A204.1 (cell line): ENCODE measurements at regions not wholly inside any gene's neighbourhood (a gene's known extent, or its start where the extent isn't known, plus 50 kb on each side); places are given as distances from the start of the nearest gene placed in this dataset.
A peak's percentile ranks its signal among the peaks of the same experiment; 100 is the strongest.
"Not testable (repeated sequence)": the region's sequence is repeated elsewhere in the genome, so short reads cannot be mapped to it uniquely, and the experiment has no call there.

Experiments used
- FAIRE-seq: peaks from 2 replicates; lab custom pipeline; 2012; peaks lifted over from hg19 to GRCh38; lab: Jason Lieb, UNC

DNA sequence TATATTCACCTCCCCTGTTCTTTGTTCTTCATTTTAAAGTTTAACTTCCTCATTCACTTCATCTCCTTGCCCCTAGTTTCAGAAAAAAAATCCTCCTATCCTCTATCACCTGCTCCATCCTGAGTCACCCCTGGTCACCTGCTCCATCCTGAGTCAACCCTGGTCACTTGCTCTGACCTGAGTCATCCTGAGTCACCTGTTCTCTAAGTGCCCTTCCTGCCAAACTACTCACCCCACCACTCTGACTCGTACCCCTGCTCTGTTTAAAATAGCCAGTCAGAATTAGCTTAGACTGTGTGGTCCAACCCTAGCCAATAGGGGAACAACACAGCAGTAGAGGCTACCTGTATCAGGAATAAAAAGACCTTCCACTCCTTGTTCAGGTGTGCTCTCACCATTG is 716.9 kb downstream of the ZBBX start:
- FAIRE-seq, result no peak

DNA sequence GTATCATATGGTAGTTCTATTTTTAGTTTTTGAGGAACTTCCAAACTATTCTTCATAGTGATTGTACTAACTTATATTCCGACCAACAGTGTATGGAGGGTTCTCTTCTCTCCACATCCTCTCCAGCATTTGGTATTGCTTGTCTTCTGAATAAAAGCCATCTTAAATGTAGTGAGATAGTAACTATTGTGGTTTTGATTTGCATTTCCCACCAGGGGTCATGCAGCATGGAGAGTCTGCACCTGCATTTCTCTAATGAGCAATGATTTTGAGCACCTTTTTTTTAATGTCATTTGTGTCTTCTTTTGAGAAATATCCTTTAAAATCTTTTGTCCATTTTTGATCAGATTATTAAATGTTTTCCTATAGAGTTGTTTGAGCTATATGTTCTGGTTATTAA is 718.5 kb downstream of the ZBBX start:
- FAIRE-seq, result no peak

DNA sequence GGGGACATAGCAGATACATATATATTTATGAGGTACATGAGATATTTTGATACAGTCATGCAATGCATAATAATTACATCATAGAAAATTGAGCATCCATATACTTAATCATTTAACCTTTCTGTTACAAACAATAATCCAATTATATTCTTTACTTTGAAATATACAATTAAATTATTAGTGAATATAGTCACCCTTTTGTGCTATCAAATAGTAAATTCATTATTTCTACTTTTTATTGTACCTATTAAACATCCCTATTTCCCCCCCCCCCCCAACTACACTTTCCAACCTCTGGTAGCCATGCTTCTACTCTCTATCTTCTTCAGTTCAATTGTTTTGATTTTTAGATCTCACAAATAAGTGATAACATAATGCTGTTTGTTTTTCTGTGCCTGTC is 719.1 kb downstream of the ZBBX start:
- no peak for FAIRE-seq

DNA sequence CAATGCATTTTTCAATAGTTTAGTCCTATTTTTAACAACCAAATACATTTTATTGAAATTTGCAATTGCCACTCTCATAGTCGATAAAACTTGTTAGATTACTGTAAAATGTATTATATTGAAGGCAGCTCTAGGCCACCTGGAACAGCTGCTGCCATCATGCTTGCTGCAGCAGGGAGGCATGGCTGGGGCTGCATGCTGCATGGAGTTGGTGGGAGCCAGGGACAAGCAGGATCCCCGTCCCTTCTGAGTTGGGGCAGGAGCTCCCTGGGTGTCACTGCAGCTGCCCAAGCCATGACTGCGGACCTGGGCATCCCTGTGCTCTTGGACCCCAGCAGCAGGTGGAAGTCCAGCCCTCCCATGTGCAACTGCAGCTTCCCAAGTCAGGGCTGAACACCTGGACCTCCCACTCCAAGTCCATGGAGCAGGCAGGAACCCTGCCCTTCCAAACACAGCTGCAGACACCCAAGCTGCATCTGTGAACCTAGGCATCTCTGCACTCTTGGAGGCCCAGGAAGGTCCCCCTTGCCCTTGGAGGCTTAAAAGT is 742.0 kb downstream of the ZBBX start:
- FAIRE-seq, result no peak

DNA sequence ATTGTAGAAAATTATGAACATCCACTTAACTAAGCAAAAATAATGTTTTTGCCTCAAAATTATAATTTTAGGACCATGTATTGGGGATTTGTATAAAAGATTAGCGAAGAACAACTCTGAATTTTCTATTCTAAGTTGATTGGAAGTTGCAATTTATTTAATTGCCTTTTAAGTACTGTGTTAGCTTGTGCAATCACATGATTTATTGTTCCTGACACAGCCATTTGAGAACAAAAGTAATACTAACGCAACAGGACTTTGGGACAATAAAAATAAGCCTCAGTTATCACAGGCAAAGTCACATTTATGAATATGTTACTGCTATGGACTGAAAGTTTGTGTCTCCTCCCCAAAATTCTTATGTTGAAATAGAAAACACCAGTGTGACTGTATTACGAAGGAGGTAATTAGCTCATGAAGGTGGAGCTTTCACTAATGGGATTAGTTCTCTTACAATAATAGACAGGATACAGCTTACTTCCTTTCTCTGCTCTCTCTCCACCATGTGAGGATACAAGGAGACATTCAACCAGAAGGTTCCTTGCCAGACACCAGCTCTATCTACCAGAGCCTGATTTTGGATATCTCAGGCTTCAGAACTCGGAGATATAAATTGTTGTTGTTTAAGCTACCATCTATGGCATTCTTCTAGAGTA is 745.9 kb downstream of the ZBBX start:
- no peak for FAIRE-seq

DNA sequence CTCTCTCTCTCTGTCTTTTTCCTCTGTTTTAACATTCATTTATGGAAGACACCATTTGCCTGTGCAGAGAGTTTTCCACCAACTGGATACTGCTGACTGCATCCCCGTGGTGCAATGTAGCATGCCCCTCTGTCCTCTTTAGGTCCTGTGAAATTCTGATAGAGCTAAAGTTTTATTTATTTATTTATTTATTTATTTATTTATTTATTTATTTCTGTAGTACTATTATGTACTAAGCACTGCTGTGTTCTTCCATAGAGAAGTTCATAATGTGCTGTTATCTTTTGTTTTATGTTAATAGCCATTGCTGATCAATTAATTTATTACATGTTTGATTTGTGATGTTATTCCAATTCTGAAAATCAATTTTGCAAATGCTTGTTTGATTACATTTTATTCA is 749.9 kb downstream of the ZBBX start:
- FAIRE-seq, result no peak

DNA sequence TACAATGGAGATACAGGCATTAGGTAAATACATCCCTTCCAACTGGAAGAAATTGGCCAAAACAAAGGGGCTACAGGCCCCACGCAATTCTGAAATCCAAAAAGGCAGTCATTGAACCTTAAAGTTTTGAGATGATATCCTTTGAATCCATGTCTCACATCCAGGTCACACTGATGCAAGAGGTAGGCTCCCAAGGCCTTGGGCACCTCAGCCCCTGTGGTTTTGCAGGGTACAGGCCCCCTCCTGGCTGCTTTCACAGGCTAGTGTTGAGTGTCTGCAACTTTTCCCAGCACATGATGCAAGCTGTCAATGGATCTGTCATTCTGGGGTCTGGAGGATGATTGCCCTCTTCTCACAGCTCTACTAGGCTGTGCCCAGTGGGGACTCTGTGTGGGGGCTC is 766.7 kb downstream of the ZBBX start:
- FAIRE-seq, result no peak

DNA sequence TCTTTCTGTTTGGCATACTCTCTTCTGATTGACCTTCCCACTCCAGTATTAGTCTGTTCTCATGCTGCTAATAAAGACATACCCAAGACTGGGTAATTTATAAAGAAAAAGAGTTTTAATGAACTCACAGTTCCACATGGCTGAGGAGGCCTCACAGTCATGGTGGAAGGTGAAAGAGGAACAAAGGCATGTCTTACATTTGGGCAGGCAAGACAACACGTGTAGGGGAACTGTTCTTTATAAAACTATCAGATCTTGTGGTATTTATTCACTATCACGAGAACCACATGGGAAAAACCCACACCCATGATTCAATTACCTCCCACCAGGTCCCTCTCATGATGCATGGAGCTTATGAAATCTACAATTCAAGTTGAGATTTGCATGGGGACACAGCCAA is 767.3 kb downstream of the ZBBX start:
- not testable (repeated sequence) for FAIRE-seq

DNA sequence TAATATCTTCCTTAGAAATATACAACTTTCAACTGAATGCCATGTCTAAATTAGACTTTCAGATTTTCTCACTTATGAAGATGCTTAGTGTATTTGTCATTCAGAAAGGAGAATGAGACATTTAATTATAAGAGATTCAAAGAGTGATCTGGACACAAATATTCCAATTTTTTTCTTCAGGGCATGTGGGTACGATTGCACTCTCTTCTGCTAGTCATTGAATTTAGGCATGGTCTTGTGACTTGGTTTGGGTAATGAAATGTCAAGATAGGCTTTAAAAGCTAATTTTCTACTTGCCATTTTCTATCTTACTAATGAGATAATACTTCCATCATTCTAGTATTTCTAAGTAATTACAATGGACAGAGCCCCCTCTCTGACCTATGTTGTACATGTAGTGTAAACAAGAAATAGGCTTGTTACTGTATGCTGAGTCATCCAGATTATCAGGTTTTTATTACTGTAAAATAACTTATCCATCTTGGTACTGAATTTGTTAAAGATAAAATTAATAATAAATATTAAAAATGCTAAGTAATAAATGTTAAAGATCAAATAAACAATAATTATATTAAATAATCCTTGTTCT is 770.8 kb upstream of the BCHE start:
- no peak for FAIRE-seq

DNA sequence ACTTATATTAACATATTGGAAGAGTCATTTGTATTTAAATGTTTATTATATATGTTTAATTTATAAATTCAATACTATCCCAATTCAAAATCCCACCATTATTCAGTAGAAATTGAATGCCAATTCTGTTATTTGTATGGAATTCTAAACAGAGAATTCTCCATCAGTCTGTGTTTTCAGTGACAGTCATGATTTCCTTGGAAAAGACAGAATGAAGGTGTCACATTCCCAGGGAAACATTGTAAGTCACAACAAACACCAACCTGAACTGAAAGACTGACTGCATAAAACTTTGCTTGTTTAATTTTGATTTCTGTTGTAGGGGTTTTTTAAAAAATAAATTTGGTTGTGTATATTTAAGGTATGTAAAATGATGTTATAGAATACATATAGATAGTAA is 769.8 kb upstream of the BCHE start:
- FAIRE-seq, result no peak

DNA sequence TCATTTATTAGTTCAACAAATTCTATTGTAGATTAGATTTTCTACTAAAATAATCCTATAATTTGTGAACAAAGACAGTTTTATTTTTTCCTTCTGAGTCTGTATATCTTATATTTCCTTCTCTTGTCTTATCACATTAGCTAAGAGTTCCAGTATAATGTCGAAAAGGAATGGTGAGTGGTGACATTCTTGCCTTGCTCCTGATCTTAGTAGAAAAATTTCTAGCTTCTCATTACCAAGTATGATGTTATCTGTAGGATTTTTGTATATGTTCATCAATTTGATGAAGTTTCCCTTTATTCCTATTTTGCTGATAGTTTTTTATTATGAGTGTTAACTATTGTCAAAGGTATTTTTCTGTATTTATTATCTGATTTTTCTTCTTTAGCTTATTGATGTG is 756.6 kb upstream of the BCHE start:
- no peak for FAIRE-seq

DNA sequence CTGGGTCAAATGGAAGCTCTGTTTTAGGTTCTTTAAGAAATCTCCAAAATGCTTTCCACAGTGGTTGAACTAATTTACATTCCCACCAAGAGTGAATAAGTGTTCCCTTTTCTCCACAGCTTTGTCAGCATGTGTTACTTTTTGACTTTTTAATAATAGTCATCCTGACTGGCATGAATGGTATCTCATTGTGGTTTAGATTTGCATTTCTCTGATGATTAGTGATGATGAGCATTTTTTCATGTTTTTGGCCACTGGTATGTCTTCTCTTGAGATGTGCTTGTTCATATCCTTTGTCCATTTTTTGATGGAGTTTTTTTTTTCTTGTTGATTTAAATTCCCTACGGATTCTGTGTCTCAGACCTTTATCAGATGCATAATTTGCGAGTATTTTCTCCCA is 745.0 kb upstream of the BCHE start:
- no peak for FAIRE-seq

DNA sequence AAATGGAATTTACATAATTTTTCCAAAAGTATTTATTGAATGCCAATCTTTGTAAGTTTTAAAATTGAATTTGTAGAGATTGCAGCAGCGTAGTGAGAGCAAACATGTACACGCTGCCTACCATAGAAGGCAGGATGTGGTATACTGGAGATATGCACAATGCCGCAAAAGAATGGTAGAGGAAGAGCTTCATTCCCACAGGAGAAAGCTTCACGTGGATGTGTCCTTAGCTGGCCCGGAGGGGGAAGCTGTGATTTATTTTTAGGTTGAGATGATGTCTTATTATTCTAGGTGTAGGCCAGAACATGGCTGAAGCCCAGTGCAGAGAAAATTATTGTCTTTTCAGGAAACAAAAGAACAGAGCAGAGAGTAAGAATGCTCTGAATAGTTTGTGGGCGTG is 743.3 kb upstream of the BCHE start:
- FAIRE-seq, result no peak

DNA sequence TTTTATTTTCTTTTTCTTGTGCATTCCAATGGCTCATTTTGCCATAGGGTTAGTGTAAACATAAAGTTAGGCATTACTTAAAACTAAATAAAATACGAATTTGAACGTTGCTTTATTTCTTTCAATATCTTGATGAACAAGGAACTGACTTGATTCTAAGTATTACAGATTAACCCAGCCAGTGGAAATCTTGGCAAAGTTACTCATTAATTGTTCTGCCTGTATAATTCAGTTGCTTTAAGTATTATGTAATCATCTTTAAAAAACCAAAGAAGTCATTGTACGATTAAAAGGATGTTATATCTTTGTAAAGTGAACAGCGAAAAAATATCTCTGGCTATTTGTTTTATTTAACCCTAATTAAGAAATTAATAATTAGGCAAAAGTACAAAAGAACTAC is 737.9 kb upstream of the BCHE start:
- FAIRE-seq, result no peak

DNA sequence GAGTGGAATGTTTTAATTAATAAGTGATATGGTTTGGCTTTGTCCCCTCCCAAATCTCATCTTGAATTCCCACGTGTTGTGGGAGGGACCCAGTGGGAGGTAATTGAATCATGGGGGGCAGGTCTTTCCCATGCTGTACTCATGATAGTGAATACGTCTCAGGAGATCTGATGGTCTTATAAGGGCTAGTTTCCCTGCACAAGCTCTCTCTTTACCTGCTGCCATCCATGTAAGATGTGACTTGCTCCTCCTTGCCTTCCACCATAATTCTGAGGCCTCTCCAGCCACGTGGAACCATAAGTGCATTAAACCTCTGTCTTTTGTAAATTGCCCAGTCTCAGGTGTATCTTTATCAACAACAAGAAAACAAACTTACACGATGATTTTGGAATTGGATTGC is 734.5 kb upstream of the BCHE start:
- FAIRE-seq, result not testable (repeated sequence)

DNA sequence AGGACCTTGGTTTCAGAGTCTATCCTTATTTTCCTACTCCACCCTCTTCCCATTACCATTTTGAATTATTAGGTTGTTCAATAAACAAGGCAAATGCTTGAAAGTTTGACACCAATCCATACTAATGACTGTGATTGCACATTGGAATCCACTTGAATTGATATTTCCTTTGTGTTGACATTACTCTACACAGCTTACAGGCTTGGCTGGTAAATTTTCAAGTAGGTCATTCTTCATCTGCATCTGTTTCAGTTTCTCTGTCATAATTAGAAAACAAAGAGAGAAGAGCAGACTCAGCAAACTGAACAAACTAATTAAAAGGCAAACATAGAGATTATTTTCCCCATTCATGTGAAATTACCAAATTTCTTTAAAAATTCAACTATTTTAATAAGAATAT is 732.9 kb upstream of the BCHE start:
- no peak for FAIRE-seq

DNA sequence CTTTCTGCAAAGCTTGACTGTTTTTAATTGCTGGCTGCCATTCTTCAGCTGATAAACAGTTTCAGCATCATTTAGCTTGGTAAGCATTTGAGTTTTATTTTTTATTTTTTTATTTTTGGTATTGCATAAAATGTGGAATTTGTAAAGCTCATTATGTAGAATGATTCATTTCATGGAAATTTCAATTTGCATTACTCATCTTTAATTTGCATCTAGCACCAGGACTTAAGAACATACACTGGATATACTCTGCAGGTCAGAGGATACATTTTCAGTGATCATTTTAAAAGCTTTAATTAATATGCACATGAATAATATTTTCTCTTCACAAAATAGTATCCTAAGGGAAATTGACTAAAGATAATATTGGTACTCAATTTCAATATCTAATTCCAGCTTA is 732.4 kb upstream of the BCHE start:
- no peak for FAIRE-seq

DNA sequence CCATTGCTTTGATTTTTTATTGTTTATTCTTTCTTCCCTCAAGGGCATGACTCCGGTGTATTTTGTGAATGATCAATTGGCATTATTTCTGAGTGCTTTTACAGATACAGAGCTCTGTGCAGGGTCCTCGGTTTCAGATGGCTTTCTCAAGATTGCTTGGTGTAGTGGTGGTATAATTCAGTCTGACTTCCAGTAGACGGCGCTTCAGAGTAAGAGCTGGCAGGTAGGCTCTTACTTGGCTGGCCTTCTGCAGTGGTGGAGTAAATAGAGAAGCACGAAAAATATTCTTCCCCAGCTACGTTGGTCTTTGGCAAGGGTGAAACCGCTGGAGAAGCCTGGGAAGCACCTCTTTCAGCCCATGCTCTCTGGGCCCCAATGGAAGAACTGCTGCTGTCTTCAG is 723.0 kb upstream of the BCHE start:
- FAIRE-seq, result no peak

DNA sequence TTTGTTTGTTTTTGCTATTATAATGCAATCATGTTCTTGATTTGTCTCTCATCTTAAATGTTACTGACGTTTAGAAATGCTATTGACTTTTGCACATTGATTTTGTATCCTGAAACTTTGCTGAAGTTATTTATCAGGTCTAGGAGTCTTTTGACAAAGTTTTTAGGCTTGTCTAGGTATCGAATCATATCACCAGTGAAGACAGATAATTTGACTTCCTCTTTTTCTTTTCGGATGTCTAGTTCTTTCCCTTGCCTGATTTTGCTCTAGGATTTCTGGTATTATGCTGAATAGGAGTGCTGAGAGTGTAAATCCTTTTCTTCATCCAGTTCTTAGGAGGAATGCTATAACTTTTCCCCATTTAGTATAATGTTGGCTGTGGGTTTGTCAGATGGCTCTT is 719.7 kb upstream of the BCHE start:
- FAIRE-seq, result no peak

DNA sequence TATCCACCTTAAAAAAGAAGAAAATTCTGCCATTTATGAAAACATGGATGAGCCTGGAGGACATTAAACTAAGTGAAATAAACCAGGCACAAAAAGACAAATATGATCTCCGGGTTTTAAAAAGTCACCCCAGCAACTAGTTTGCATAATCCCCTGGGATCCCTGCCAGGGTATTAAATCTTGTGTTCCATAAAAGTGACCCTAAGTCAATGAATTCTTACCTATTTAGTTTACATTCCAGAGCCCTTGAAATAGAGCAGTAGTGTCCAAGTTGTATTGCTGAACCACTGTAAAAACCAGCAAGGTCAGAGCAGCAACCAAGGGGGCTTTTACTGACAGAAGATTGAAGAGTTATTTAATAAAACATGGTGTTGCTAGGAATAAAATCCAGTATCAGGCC is 716.8 kb upstream of the BCHE start:
- no peak for FAIRE-seq

DNA sequence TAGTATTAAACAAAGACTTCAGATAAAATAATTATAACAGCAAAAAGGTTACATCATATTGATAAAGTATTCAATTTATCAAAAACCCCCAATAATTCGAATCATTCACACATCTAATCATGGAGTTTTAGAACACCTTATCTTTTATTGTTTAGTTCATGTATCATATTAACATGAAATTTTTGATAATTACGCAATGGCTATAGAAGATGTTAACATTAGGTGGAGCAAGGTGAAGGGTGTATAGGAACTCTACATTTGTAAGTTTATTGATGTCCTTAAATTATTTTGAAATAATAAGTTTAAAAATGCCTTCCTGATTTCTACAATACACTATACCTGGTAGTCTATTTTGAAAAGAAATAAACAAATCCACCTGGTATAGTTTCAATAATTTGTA is 696.5 kb upstream of the BCHE start:
- peak; percentile 69 for FAIRE-seq

DNA sequence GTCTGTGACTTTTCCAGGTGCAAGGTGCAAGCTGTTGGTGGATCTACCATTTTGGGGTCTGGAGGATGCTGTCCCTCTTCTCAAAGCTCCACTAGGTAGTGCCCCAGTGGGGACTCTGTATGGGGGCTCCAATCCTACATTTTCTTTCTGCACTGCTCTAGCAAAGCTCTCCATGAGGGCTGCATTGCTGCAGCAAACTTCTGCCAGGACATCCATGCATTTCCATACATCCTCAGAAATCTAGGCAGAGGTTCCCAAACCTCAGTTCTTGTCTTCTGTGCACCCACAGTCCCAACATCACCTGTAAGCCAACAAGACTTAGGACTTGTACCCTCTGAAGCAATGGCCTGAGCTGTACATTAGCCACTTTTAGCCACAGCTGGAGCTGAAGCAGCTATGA is 694.5 kb upstream of the BCHE start:
- FAIRE-seq, result no peak

DNA sequence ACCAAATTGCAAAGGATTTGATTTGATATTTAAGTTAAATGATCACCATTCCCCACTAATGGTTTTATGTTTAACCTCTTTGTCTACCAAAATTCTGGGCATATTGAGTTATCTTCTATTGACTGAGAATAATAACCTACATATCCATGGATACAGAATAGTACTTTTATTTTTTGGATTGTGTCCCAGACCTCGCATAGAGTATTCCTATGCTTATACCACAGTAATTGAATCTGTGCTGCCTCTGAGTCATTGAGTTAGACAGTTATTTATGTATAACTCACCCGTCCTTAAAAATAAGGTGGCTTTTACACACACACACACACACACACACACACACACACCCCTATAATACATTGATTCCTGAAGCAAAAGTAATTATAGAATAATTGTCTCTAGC is 690.1 kb upstream of the BCHE start:
- no peak for FAIRE-seq

DNA sequence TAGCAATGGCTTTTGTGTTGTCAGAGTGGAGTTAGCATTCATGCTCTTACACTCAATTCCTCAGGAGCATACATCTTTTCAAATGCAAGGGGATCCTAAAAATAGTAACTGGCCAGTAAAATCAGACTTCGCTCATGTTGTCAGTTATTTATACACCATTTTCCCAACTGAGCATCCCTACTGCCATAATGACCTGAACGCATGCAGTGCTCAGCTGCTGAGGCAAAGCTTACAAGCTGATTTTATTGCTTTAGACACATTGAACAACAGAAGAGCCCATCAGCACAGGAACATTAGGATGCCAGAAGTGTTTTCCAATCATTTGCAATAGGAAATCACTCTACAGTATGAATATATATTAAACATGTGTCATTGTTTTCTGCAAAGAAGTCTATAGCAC is 689.7 kb upstream of the BCHE start:
- FAIRE-seq, result no peak

DNA sequence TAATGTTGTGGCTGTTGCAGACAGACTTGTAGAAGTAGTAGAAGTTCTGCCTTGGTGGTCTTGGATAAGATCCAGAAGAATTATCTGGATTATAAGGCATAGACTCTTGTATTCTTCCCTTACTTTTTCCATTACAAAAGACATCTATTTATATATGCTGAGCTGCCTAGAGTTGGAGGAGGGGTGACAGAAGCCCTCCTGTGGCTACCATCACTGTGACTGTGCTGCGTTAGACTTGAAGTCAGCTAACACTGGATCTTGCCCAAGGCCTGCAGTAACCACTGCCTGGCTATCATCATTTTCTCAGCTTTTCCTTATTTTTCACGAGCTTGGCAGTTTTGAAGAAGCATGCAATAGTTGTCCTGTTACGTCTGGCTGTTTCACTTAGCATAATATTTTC is 684.8 kb upstream of the BCHE start:
- FAIRE-seq, result no peak
